ENCODE measurements at regions not wholly inside any gene's neighbourhood (a gene's known extent, or its start where the extent isn't known, plus 50 kb on each side); places are given as distances from the start of the nearest gene placed in this dataset.
A peak's percentile ranks its signal among the peaks of the same experiment; 100 is the strongest.

DNA sequence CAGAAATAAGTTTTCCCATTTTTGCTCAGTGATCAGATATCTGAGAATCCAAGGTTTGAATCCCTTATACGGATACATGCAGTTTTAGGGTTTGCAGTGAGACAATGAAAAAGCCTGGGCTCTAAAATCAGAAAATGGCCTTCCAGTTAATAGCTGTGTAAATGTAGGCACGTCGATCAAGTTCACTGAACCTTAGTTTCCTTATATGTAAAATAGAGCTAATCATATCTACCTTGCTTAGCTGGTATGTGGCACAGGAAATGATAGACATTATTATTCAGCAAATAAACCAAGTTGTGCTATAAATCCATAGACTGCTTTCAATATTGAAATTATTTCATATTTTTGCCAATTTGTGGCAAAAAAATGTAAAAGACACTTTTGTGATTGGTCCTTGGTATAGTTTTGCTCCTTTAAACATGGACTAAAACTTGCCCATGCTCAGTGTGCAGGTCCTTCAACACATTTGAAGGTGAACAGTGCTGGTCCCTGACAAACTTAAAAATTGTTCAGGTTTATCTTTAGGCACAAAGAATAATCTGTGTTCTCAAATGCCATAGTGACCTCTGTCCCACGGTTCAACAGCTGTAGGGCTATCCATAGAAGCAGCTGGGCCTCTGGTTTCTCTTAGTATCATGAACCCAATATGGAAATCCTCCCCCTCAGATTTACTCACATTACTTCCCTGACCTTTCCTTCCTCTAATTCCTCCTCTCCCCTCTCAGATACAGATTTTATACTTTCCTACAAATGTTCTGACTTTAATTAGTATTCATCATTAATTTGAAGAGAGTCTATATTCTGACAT, 51.0 kb downstream of the CCDC54 start:
- no peak for DNase-seq (ENCODE audit: low read depth in 4 of 4, low spot score in 2 of 4)

DNA sequence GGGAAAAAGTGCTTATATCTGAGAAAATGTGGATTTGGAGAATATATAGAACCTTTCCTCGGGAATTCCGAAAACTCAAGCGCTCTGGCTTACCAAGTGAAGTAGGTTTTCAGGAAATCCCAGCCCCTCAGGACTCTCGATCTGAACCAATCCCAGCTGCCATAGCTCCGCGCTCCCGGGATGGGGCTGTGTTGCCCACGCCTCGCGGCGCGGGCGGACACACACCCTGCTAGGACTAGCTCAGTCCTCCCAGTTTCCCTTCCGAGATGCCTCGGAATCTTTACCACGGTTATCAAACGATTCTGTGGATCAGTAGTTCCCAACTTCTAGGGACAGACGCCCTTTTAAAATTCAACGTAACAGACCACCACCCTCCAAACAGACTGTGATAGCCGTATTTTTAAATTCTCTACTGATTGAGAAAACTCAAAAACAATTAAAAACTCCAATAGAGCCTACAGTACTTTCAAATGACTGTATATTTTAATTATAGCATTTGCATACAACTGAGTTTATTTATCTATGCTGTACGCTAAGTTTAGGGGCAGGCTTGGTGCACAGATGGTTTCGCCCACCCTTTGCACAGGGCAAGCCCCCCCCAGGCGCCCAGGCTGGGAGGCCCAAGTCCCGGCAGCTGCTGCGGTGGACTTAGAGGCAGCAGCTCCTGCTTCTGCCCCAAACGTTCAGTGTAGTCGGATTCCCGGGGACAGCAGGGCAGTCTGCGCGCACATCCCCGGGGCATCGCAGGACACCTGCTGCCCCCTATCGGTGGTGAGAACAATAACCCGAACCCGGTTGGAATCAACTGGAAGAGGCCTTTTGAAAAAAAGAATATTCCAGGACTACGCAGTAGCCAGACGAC, 52.3 kb downstream of the CCDC54 start:
- DNase-seq (ENCODE audit: low read depth in 4 of 4, low spot score in 2 of 4) = peak in 3 of 4 donors; percentile 39 to 70 (median 48)

DNA sequence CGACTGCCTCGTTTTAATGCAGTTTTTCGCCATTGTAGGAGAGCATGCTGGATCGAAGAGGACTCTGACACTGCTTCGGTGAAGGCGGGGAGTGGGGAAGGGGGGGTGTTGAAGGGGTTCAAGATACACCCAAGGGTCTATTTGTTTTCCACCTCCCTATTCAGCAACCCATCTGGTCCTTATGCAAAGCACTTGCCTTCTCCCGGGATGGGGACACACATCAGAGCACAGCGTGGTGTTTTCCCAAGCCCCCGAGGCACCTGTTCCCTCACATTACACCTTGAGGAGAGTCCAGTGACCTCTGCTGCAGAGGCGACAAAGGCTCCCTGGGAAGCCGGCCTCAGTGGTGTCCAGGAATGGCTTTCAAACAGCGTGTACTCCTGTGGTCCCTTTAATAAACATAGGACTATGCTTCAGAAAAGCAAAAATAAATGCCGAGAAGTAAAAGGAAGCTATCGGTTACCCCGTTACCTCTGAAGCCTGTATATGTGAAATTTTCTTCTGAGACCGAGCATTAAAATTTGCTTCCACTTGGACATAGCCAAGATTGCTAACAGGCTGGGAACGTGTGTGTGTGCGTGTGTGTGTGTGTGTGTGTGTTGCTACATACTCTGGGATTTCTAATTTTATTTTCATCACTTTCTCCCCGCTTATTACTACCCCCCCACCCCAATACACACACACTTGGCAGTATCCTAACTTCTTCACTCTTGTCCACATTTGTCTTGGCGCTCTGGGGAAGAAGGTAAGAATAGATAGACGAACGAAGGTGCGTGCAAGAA, 53.2 kb downstream of the CCDC54 start:
- peak in 1 of 4 donors; percentile 22 for DNase-seq (ENCODE audit: low read depth in 4 of 4, low spot score in 2 of 4)

DNA sequence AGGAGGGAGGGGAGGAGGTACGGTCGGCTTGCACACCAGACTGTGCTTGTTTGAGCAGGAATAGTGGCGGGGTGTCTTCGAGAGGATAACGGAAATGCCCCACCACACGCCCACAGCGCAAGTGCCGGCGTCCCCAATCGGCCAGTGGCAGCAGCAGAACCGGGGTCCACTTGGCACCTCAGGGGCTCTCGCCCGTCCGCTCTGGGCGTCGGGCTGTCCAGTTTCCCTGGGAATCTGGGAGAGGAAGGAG, 53.7 kb downstream of the CCDC54 start:
- peak in 2 of 4 donors; percentile 17 to 45 for DNase-seq (ENCODE audit: low read depth in 4 of 4, low spot score in 2 of 4)

DNA sequence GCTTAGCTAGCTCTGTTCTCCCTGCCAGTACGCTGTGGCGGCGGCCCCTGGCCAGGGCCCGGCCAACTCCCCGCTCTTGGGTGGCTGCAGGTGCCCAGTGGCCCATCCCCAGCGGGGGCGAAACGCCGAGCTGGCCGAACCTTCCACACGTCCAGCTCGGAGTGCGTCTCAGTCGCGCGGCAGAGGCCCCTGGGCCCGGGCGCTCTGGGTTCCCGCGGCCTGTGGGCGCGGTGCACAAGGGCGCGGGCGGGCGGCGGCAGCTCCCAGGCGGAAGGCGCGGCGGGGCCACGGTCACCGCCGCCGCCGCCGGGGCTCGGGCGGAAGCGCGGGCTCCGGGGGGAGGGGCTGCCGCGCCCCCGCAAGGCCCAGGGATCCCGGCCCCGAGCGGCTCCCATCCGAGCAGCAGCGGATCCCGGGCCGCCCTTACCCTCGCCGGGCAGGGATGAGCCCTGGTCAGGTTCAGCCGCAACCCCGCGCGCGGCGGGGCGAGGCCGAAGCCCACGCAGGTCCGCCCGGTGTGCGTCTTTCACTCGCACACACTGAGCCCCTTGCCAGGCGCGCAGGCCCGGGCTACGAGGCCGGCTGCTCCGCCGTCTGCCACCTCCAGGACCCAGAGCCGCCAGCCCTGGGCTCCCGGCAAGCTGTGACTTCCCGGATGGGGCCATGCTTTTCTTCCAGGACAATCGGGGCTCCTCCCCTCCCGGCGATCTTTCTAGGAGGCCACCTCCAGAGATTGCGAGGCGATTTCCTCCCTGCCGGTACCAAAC, 54.2 kb downstream of the CCDC54 start:
- peak in 2 of 4 donors; percentile 42 to 51 for DNase-seq (ENCODE audit: low read depth in 4 of 4, low spot score in 2 of 4)

DNA sequence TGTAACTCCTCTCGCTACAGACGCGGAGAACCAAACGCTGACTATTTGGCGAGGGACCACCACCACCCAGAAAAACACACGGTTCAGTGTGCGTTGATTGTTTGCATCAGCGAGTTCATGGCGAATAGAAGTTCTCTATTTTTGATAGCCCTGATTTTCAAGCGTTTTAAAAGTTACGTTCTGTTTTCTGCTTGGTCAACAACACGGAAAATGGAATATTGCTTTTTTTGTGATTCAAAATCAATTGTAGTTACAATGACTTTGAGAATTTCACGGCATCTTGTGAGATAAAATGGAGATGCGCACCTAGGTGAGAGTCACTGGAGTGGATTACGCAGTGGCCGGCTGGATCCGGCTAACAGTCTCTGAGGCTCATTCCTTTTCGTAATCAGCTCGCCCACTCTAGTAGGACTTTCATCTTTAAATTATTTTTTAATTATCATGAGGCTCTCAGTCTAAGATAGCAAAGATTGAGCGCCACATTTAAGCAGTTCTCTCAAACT, 54.8 kb downstream of the CCDC54 start:
- DNase-seq (ENCODE audit: low read depth in 4 of 4, low spot score in 2 of 4) = peak in 3 of 4 donors; percentile 28 to 73 (median 29)

DNA sequence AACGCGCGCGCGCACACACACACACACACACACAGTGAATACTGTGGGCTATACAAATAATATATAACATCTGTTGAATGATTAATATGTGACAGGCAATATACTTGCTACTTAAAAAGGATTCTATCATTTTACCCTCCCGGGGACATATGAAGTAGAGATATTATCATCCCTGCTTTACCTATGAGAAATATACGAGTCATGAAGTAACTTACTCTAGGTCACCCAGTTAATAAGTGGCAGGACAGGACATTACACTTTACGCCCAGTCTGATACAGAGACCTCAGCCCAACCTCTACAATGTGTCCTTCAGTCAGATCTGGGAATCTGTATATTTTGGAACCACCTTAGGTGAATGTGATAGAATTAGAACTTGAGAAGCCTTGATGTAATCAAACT, 55.4 kb downstream of the CCDC54 start:
- DNase-seq (ENCODE audit: low read depth in 4 of 4, low spot score in 2 of 4) = no peak

DNA sequence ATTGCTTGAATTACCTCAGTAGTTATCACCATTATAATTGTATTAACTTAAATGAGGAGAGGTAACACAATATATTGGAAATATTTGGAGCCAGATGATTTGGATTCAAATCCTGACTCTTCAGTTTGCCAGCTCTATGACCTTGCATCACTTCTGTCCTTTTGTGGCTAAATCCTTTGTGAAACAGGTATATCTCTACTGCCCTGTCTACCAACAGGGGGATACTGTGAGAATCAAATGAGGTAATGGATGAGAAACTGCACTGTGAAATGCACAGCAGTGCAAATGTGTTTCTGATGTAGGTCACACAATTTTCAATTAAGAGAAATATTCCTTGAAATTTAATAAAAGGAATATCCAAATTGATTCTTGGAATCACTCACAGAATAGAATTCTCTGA, 58.8 kb downstream of the CCDC54 start:
- no peak for DNase-seq (ENCODE audit: low read depth in 4 of 4, low spot score in 2 of 4)

DNA sequence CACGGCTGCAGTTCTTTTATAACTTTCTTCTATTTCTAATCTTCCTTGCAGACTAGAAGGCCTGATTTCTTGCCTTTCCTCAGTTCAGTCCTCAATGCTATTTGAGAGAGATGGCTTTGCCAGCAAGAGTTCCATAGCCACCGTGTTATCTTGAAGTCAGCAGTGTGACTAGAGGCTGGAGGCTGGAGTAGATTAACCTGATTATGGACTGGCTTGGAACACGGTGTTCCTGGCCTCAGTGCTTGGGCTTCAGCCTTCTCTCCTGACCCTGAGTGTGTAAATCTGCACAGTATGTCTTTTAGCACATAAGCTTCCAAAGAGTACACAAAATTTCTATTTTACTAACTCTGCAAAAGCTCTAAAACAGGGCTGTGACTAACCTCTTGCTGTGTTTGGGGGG, 61.4 kb downstream of the CCDC54 start:
- no peak for DNase-seq (ENCODE audit: low read depth in 4 of 4, low spot score in 2 of 4)

DNA sequence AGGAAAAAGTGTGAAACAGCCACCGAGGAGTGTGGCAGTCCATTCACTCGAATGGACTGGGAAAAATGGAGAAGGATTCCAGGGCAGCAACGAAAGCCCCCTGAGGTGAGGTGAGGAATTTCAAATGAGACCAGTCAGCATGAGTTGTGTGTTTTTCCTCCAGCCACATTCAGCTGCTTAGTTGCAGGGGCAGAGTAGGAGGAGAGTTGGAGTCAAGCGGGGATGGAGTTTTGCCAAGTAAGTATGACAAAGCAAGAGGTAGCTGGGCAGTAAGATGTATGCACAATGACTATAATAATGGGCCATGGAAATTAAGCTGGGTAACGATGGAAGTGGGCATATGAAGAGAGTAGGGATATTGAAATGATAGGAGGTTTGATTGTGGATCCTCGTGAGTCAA, 64.4 kb downstream of the CCDC54 start:
- DNase-seq (ENCODE audit: low read depth in 4 of 4, low spot score in 2 of 4) = no peak

DNA sequence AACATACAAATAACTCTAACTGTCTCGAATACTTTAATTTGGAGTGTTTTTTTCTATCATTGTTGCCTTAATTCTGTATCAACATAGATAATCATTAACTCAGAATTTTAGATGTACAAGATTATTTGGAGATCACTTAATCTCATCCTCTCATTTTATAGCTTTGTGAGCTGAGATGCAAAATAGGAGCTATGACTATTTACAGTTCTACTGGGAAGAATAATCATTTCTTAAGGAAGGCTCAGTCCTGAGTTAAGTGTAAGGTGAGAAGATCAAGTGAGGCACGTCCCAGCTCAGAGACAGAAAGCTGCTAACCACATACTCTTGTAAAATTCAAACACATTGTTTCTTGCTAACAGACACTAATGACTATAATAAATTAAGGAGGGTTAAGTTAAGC, 66.2 kb downstream of the CCDC54 start:
- no peak for DNase-seq (ENCODE audit: low read depth in 4 of 4, low spot score in 2 of 4)

DNA sequence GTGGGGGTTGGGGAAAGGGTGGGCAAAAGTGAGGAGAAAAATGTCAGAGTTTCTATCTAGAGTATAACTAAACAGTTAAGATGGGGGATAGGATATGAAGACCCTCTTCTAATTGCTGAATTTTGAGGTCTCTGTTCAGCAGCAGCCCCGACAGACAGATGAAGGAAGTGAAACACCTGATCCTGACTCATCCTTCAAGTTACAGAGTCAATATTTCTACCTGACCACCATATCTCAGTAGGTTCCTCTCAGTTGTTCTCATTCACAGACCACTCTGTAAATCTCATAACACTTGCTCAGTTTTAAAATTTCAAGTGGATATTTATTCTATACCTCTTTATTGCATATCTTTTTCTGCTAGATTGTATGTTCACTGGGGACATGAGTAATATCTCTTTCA, 69.5 kb downstream of the CCDC54 start:
- no peak for DNase-seq (ENCODE audit: low read depth in 4 of 4, low spot score in 2 of 4)

DNA sequence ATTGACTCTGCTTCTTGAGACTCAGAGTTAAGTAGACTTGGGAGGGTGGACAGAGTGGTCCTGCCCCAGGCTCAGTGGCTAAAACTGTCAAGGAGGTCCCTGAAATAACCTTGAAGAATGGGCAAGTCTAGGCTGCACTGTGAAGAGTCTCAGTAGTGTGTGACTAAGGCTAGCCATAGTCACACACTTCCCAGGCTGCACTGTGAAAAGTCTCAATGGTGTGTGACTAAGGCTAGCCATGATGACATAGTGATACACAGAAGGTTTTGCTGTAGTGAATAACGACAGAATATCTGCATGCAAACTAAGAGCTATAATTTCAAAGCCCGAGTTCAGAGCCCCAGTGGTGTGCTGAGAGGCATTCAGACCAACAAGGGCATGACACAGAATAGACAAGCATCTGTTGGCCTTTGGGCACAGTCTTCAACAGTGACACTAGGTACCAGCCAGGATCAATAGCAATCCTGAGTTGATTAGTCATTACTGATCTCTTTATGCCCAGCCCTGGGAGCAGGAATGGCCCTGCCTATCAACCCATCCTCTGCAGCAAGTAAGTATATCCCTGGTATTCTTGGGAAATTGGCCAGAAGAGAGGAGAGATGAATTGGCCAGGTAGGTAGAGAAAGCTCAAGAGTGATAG, 72.4 kb upstream of the BBX start:
- DNase-seq (ENCODE audit: low read depth in 4 of 4, low spot score in 2 of 4) = no peak

DNA sequence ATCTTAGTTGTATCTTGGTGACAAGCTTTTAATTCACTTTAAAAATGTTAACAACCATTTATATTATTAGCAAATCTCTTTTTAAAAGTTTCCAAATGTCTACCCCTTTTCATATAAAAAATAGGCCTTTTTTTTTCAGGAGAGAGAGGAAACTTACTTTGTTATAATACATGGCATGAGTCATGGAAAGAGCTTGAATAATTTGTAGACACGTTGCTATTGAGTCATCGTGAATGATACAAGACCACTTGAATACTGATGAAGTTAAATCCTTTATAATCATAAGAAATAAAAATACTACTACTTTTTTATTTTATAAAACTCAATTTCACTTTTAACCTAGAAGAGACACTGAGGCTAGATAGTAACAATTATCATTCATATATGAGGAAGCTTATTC, 70.3 kb upstream of the BBX start:
- DNase-seq (ENCODE audit: low read depth in 4 of 4, low spot score in 2 of 4) = no peak

DNA sequence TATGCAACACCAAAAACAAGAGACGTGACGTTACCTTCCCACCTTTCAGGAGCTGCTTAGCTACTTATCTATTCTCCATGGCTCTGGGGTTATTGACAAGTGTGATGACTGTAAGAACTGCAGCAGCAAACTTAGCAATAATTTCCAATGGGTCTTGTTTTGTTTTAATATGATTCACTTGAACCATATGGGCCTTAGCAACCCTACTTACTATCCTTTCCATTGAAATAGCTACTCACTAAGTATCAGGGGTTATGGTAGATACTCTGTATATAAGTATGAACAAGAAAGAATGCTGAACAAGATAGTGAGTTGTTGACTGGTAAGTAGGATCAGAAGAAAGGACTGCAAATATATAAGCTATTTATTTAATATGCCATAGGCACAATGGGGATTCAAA, 69.3 kb upstream of the BBX start:
- no peak for DNase-seq (ENCODE audit: low read depth in 4 of 4, low spot score in 2 of 4)

DNA sequence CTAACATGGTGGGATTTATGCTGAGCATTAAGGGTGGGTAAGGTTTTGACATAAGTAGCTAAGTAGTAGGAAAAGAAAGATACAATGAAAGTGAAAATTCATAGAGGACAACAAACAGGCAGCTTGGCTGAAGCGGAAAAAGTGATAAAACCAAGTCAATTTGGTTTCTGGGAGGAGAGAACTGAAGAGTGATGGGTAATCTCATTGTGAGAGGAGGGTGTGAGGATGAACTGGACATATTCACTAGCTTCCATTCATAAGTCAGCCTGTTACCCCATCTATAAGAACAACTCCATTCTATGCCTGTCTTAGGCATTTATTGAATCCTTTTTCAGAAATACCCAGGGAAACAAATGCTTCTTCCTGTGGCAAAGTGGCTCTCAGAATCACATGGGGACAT, 67.1 kb upstream of the BBX start:
- no peak for DNase-seq (ENCODE audit: low read depth in 4 of 4, low spot score in 2 of 4)

DNA sequence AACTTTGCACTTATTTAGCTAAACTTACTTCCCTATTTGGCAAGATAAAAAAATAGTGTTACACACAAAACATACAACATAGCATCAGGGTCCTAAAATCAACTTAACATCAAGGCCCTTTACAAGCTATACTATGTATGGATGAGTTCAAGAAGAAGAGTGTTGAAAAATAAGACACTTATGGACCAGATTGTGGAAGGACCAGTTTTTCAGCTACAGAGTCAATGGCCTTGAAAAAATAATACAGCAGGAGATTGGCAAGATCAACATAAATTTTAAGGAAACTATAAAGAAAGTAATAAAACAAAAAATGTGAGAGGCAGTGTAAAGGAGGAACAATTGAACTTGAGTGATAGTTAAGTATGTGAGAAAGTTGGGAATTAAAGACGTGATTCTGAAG, 66.3 kb upstream of the BBX start:
- DNase-seq (ENCODE audit: low read depth in 4 of 4, low spot score in 2 of 4) = no peak

DNA sequence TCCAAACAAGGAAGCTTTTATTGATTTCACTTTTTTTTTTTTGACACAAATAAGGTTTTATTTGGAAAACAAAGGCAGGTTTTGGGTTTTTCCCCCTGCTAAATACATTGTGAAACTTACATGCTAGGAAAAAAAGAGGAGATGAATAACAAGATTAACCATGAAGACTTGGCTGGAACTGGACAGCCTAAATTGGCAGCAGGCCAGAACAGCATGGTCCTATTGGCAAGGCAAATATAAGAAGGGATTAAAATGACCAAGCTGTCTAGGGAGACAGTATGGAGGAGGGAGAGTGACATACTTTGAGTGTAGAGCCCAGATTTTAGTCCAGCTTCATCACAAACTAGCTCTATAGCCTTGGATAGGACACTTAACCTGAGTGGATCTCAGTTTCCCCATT, 63.9 kb upstream of the BBX start:
- no peak for DNase-seq (ENCODE audit: low read depth in 4 of 4, low spot score in 2 of 4)

DNA sequence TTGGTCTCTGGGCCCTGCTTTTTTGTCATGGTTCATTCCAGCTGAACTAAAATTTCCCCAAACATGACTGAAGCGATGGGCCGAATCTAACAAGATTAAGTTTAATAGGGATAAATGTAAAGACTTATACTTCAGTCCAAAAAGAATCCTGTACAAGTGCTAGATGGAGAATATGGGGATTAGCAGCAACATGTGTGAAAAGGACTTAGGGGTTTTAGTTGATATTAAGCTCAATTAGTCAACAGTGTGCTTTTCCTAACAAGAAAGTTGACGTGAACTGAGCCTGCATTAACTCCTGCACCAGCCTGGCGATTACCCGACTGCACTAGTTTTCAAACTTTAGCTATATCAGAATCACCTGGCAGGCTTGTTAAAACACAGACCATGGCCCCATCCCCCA, 61.0 kb upstream of the BBX start:
- no peak for DNase-seq (ENCODE audit: low read depth in 4 of 4, low spot score in 2 of 4)

DNA sequence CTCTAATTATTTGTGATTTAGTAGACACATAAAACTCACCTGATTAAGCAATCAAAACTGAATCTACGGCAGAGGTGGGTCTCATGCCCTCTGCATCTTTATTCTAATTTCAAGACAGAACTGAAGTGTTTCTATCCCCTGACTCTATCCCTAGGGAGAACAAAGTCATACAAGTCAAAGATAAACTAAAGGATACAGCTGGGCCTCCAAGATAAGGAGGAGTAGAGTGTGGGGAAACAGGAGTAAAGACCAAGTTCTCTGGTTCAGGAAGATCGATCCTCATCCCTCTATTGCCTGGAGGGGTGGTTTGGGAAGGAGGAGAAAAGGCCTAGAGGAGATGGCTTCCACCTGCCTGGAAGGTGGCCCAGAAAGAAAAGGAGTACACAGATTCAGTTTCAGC, 58.7 kb upstream of the BBX start:
- DNase-seq (ENCODE audit: low read depth in 4 of 4, low spot score in 2 of 4) = no peak
